ENCODE measurements at regions not wholly inside any gene's neighbourhood (a gene's known extent, or its start where the extent isn't known, plus 50 kb on each side); places are given as distances from the start of the nearest gene placed in this dataset.
"Not testable (repeated sequence)": the region's sequence is repeated elsewhere in the genome, so short reads cannot be mapped to it uniquely, and the experiment has no call there.

DNA sequence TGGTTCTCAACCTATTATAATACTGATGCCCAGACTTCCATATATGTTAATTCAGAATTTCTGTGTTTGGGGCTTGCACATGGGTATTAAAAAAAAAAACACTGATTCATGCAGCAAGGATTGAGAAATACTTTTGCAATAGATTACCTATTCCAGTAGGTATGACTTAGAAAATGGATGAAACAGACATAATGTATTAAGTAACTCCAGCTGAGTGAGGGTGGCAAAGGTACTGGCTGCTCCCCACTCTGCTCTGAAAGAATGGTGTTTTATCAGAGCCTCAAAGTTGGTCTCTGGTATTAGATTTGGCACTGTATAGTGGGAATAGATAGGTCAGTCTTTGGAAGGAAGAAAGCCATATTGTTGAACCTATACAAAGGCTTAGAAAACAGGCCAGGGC is 234.3 kb upstream of the FOLH1 start:
- no peak for DNase-seq (ENCODE audit: low read depth in 4 of 4, low spot score in 3 of 4)

DNA sequence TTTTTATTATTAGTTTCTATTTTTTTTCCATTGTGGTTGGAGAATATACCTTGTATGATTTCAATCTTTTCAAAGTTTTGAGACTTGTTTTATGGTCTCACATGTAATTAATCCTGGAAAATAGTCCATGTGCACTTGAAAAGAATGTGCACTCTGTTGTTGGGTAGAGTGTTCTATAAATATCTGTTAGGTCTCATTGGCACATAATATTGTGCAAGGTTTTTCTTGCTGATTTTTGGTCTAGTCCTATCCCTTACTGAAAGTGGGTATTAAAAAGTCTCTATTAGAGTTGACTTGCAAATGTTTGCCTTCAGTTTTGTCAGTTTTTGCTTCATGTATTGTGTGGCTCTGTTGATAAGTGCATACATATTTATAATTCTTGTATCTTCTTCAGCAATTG is 231.5 kb upstream of the FOLH1 start:
- not testable (repeated sequence) for DNase-seq (ENCODE audit: low read depth in 4 of 4, low spot score in 3 of 4)

DNA sequence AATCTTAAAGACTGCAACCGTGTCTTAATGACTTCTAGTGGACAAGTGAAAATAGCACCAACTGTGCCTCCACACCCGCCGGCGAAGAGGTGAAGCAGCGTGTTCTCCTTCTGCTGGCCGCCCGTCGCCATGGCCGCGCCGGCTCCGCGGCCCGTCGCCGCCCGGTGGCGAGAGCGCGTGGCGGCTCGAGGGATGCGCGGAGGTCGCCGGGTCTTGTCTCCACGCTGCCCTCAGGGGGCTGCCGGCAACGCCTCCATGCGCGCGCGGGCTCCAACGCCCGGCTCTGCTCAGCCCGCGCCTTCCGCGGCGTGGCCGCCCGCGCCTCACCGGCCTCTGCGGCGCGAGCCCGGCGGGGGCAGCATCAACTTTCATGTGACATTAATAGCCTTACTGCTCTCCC is 225.9 kb upstream of the FOLH1 start:
- not testable (repeated sequence) for DNase-seq (ENCODE audit: low read depth in 4 of 4, low spot score in 3 of 4)

DNA sequence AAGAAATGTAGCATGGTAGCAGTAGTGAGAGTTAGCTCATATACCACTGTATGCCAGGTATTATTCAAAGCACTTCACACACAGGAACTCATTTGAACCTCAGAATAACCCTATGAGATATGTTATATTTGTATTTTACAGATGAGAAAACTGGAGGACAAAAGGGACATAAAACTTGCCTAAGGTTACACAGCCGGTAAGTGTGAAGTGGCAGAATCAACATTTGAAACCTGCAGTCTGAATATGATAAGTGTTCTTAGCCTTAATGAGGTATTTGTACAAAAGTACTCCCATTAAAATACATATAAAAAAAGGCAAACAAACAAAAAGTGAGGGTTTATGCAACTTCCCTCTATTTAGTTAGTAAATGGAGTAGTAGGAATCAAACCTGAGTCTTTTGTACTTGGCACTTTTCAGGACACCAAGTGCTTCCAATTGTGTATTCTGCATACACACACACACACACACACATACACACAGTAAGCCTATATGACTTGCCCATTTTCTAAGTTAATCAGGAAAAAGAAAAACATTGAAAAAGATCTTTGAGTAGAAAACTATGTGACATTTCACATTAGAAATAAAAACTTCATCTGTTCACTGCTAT is 223.9 kb upstream of the FOLH1 start:
- DNase-seq (ENCODE audit: low read depth in 4 of 4, low spot score in 3 of 4), result no peak

DNA sequence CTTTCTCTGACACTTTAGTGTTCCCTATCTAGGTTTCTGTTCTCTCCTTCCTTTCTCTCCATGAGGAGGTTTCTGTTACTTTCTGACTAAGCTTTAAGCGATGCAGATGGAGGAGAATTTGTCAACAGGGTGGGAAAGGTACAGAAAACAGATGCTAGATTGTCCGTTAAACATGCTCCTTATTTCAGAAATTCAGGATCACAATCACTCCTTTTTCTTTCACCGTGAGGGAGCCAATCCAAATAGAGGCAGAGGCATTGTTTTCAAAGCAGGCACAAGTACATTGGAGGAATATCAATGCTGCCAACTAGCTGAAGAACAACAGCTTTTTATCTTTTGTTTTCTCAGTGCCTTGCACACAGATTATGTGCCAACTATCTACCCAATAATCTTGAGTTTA is 215.7 kb upstream of the FOLH1 start:
- no peak for DNase-seq (ENCODE audit: low read depth in 4 of 4, low spot score in 3 of 4)

DNA sequence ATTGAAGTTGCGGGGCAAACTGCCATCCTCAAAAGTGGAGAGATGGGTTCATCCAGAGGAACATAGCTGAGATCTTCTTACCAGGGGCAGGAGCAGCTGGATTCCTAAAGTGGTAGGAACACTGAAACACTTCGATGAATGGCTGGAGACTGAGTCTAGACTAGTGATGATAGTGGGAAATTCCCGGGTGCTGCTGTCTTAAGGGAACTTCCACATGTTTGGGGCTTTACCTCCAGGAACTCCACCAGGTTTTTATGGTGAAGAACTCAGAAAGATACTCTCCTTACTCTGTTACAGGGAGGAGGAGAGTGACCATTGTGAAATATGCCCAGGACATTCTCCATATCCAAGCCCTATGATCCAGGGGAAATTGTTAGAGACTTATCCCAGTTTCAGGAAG is 210.5 kb upstream of the FOLH1 start:
- not testable (repeated sequence) for DNase-seq (ENCODE audit: low read depth in 4 of 4, low spot score in 3 of 4)

DNA sequence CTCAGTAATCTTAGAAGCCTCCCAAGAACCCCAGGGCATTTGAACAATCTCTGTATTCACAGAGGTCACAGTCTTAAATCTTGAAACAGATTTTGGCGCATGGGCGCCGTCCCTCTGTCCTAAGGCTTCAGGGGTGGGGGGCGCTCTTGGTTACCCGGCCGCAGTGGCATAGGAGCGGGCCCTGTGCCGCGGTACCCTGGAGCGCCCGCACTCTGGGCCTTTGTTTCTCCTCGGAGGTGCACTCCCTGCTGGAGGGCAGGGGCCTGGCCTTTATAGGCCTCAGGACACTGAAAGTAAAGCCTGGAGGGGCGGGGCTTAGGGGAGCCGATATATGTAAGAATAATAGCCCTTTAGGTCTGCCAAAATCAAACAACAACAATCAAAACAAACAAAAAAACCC is 197.3 kb upstream of the FOLH1 start:
- DNase-seq (ENCODE audit: low read depth in 4 of 4, low spot score in 3 of 4), result no peak

DNA sequence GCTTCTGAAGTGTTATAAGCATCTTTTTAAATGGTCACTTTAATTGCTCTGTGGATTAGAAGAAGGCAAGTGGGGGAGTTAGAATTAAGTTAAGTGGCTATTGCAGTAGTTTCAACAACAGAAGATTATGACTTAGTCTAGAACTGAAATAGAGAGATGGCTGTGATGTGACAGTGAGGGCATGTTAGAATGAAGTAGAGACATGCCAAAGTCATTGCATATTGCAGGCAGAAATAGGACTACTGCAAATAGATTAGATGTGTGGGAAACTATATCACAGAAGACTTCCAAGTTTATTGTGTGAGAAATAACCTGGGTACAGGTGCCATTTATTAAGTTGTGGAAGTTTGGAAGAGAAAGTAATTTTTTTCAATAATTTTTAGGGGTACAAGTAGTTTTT is 187.4 kb upstream of the FOLH1 start:
- DNase-seq (ENCODE audit: low read depth in 4 of 4, low spot score in 3 of 4), result not testable (repeated sequence)

DNA sequence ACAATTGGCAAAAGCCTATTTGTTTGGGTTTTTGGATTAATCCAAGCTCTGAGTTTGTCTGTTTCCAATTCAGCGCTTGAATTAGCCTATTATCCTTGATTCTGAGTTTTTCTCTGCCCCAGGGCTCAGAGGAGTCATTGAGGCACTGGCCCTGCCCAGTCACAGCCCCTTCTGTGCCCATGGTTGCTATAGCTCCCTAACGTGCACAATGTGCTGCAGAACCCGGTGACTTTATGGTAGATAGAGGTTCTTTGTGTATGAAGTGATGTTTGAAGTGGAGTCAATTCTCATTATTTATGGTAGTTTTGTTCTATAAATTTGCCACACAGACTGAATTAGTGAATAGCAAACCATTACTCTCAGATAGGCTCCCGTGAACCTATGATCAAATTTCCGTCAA is 182.0 kb upstream of the FOLH1 start:
- not testable (repeated sequence) for DNase-seq (ENCODE audit: low read depth in 4 of 4, low spot score in 3 of 4)

DNA sequence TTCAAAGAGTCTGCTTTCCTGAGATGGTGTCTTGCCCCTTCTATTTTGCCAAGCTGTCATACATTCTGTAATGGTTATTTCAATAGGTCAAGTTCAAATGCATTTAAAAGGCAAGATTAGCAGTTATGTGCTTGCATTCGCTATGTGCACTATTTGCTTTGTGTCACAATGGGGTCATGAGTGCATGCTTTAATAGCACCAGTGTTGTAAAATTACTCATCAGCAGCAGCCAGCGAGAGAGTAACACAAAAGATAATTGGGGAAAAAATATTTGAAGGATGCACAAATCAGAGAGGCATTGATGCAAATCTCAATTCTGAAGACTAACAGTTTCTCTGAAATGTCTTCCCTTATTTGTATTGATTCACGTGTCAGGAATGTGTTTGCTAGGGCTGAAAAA is 180.7 kb upstream of the FOLH1 start:
- not testable (repeated sequence) for DNase-seq (ENCODE audit: low read depth in 4 of 4, low spot score in 3 of 4)

DNA sequence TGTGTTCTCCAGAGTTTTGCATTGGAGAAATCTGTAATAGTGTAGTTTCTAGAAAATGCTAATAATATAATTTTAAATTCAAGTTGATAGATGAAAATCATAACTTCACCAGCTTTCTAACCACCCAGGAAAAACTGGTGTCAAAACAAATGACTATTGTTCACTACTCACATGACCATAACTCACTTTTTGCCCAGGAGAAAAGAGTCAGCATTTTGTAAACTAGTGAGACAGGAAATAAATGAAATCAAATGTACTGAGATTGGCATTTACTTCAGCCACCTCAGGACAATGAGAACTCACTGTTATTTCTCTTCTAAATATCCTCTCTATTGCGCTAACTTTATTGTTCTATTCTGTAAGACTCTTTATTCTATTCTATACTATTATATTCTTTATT is 176.0 kb upstream of the FOLH1 start:
- DNase-seq (ENCODE audit: low read depth in 4 of 4, low spot score in 3 of 4), result not testable (repeated sequence)

DNA sequence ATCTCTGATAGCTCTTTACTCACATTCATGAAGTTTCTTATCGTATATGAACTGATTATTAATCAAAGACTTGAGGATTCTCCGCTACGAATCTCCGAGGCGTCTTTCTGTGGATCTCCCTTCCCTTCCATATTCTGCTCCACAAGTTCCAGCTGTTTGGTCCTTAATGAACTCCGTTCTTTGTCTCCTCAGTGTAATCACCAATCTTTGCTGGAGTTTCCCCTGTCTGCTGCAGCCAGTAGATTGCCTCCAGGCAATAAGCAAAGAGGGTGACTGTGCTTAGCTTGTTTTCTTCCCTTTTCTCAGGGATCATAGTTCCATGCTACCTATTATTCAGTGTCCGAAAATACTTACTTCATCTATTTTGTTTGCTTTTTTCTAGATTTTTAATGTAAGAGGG is 169.6 kb upstream of the FOLH1 start:
- no peak for DNase-seq (ENCODE audit: low read depth in 4 of 4, low spot score in 3 of 4)

DNA sequence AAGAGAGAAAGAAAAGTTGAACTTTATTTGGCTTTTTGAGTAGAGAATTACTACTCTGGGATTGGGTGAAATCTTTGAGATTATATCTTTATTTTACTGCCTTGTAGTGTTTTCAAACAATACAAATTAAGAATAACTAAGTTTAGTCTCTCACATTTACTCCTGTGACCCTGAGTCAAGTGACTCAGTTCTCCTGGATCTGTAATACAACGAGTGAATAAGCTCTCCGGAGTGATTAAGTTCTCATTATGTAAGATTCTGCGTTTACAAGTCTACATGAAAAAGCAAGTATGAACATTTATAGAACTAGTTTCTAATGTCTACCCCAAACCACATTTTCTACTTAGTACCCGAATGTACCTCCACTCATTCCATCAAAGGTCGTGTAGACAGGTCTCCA is 165.5 kb upstream of the FOLH1 start:
- DNase-seq (ENCODE audit: low read depth in 4 of 4, low spot score in 3 of 4), result not testable (repeated sequence)

DNA sequence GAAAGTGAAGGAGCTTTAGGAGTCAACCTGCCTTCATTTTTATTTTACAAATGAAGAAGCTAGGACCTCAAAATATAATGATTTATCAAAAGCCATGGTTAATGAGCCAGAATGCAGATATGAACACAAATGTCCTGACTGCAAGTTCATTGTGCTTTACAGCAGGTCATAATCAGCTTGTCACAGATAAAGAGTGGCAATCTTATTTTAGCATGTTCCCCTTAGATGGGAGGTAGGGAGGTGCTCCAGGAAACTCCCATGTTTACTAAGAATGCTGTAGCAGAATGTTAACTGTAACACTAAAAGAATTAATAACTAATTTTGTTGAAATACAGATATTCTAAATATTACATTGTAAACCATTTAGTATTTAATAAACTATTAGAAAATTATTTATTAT is 165.0 kb upstream of the FOLH1 start:
- DNase-seq (ENCODE audit: low read depth in 4 of 4, low spot score in 3 of 4), result not testable (repeated sequence)

DNA sequence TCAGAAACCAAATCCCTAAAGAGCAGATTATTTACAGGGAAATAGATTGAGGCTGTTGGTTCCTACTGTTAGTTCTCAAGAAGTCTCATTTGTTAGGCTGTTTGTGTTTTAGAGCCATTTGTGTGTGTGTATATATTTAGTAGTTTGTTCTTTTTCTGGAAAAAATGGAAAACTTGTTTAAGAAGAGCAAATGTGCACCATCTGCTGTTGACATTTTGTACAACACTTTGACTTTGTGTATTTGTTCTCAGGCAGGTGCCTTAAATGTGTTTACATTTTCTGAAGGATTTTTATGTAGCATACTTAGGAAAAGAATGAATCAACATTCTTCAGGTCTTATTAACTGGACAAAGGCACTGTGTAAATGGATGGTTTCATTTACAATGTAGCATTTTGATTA is 163.7 kb upstream of the FOLH1 start:
- DNase-seq (ENCODE audit: low read depth in 4 of 4, low spot score in 3 of 4), result not testable (repeated sequence)

DNA sequence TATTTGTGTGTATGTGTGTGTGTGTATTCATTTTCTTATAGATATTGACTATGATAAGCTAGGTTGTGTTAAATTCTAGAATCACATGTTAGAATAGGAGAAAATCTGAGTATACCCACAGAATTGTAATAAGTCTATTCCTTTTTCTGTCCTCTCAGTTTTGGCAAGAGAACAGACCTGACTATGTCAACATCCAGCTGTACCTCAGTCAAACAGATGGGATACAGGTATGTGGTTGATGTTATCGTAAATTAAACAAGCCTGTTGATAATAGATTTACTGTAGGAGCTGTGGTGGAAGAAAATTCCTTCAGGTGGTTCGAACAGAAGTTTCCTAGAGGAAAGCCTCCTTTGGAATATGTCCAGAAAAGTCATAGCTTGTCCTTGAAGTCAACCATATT is 160.2 kb upstream of the FOLH1 start:
- DNase-seq (ENCODE audit: low read depth in 4 of 4, low spot score in 3 of 4), result not testable (repeated sequence)

DNA sequence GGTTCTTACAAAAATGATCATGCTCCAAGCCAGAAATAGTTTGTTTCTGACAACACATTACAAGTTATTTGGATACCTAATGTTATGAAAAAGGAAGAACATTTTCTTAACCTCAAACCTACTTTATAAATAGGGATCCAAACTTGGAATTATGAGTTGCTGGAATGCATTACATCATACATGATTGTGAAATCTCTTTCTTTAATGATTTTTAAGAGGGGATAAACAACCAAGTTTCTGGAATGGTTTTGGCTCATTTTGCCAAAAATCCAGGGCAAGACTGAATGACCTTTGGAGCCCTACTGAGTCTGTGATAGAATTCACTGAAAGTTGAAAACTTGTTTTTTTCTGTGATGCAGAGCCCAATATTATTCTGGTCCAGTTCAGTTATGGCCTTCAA is 157.0 kb upstream of the FOLH1 start:
- DNase-seq (ENCODE audit: low read depth in 4 of 4, low spot score in 3 of 4), result not testable (repeated sequence)

DNA sequence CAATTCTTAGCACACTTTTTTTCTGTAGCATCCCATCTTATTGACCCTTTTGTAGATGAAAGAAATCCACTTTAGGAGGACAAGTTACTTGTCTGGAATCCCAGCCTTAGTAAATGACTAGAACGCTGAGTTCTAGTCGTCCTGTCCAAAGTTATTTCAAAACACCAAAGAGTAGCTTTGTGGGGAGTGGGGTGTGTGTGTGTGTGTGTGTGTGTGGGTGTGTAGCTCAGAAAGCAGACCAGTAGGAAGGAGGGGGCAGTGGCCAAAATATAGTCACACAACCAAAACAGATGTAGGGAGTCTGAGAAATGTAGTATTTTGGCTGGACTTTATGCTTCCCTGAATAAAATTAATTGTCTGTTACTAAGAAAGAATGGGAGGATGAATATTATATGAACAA is 154.6 kb upstream of the FOLH1 start:
- not testable (repeated sequence) for DNase-seq (ENCODE audit: low read depth in 4 of 4, low spot score in 3 of 4)

DNA sequence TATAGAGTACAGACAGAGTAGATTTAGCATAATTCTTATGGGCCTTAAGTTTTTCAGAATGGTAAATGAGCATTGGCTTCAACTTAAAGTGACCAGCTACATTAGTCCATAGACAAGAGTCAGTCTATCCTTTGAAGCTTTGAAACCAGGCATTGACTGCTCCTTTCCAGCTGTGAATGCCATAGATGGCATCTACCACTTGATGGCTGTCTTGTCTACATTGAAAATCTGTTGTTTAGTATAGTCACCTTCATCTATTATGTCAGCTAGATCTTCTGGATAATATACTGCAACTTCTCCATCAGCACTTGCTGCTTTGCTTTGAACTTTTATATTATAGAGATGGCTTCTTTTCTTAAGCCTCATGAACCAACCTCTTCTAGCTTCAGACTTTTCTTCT is 146.1 kb upstream of the FOLH1 start:
- not testable (repeated sequence) for DNase-seq (ENCODE audit: low read depth in 4 of 4, low spot score in 3 of 4)

DNA sequence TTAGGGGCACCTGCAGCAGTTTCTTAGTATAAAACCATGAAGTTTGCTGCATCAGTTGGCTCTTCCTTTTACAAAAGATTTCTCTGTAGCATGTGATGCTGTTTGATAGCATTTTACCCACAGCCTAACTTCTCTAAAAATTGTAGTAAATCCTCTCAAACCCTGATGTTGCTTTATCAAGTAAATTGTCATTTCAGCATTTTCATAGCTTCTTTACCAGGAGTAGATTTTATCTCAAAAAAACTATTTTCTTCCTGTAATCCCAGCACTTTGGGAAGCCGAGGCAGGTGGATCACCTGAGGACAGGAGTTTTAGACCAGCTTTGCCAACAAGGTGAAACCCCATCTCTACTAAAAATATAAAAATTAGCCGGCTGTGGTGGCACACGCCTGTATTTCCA is 144.5 kb upstream of the FOLH1 start:
- not testable (repeated sequence) for DNase-seq (ENCODE audit: low read depth in 4 of 4, low spot score in 3 of 4)

DNA sequence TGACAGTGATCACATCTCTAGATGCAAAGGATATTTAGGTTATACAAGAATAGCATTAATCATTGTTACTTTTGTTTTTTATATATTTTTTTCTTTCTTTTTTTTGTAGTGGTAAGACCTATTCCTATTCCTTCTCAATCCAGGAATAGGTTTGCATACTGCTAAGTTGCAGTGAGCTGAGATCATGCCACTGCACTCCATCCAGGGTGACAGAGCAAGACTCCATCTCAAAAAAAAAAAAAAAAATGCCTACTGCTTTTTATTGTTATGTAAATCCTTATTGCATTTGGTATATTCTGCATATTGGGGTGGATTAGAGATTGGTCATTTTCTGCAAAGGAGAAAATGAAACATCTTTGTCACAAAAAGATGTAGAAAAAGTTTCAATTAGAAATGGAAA is 138.2 kb upstream of the FOLH1 start:
- DNase-seq (ENCODE audit: low read depth in 4 of 4, low spot score in 3 of 4), result not testable (repeated sequence)

DNA sequence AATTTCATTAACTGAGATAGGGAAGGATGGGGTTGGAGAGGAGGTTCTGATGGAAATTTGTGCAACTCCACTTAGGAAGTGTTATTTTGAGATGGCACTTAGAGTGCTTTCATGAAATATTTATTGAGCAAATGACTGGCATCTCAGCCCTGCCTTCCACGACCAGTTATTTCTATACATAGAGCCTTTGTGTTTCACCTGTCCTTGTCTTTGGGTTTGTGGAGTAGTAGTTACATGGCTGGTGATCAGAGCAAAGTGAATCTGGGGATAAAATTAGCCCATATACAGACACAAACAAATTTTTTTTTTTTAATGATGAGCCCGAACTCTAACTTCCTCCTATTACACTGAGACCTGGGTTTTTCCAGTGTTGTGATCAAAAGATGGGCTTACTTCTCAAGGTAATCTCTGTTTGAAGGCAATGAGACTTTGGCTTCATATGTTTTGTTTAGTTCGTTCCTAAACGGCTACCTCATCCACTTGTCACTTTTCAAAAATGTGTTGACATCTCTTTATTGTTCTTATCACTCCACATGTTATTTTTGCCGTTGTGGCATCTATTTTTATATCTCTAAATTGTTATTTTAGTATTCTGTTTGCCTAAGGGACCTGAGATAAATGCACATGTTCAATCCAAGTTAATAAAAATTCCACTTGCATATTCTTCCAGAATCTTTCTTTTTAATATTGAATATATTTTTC is 120.2 kb upstream of the FOLH1 start:
- not testable (repeated sequence) for DNase-seq (ENCODE audit: low read depth in 4 of 4, low spot score in 3 of 4)

DNA sequence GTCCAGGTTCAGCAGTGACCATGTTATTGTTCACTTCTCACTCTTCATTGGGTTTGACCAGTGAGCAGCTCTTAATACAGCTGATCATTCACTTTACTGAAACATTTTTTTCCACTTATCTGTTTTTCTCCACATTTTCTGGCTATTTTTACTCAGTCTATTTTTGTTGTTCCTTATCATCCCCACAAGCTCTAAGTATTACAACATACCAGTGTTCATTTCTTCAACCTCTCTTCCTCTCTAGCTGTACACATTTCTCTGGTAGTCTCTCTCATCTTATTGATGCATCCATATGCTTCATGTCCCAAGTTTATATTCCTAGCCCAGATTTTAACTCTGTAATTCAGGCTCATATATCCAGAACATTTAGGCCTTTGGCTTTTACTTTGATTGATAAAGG is 119.4 kb upstream of the FOLH1 start:
- not testable (repeated sequence) for DNase-seq (ENCODE audit: low read depth in 4 of 4, low spot score in 3 of 4)
